EH (cell line): ENCODE measurements at regions not wholly inside any gene's neighbourhood (a gene's known extent, or its start where the extent isn't known, plus 50 kb on each side); places are given as distances from the start of the nearest gene placed in this dataset.
"Not testable (repeated sequence)": the region's sequence is repeated elsewhere in the genome, so short reads cannot be mapped to it uniquely, and the experiment has no call there.

Experiments
- DNase-seq: peaks from one replicate; pipeline ENCODE4 v3.0.0-alpha.2; 2015; ENCODE audit warnings: low read depth

DNA sequence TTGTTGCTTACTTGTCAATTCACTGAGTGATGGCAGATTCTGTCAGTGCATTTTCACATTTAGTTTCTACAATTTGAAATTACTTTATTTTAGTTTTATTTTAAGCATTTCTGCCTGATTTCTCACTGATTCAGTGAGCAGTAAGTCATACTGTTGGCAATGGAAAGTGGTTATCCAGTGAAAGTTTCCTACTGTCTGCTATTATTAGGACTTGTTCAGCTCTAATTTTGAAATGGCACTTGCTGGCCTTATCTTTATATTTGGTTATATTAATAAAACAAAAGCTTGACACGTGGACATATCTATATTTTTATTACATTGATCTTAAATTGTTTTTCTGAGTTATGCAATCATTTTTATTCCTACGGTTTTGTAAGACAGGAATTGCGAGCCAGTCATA is 871.8 kb upstream of the SLC35B3 start:
- DNase-seq, result no peak

DNA sequence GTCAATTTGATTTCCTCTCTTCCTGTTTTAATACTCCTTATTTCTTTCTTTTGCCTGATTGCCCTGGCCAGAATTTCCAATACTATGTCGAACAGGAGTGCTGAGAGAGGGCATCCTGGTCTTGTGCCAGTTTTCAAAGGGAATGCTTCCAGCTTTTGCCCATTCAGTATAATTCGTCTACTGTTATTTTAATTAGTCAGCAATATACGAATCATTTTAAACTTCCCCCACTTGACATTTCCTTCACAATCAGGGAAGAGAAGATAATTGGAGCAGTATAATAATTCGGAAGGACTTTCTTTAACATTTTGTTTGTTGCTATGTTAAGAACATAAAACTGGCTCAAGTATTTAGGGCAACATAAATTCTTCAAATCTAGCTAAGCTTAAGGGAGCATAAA is 860.3 kb upstream of the SLC35B3 start:
- no peak for DNase-seq

GRCh38 chr6:9292975-9293374 is 857.6 kb upstream of the SLC35B3 start:
- DNase-seq, result peak; percentile 71

DNA sequence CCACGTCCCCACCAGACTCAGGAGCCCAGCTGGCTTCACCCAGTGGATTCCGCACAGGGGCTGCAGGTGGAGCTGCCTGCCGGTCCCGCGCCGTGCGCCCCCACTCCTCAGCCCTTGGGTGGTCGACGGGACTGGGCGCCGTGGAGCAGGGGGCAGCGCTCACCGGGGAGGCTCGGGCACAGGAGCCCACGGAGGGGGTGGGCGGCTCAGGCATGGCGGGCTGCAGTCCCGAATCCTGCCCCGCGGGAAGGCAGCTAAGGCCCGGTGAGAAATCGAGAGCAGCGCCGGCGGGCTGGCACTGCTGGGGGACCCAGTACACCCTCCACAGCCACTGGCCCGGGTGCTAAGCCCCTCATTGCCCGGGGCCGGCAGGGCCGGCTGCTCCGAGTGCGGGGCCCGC is 855.0 kb upstream of the SLC35B3 start:
- DNase-seq, result not testable (repeated sequence)

DNA sequence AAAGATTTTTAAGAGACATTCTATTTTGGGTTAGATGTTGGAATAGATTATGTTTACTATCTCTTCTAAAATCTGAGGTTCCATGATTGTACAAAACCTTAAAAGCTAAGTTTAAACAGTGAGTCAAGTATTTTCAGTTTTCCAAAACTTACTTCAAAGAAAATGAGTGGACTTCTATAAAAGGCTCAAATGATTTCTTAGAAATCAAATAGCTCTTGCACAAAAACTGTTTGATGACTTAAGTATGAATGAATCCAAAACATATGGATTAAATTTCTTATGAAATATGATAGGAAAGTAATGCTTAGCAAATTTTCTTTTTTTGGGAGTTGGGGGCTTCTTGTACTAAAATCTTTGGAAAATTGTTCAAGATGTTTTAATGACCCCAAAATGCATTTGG is 837.3 kb upstream of the SLC35B3 start:
- DNase-seq, result peak; percentile 8

GRCh38 chr6:9266741-9267140 is 831.4 kb upstream of the SLC35B3 start:
- DNase-seq, result no peak

- no peak for DNase-seq
These were observed 821.9 kb upstream of the SLC35B3 start for GRCh38 chr6:9257215-9257614.

- no peak for DNase-seq
These were observed 818.9 kb upstream of the SLC35B3 start for GRCh38 chr6:9254251-9254650.

DNA sequence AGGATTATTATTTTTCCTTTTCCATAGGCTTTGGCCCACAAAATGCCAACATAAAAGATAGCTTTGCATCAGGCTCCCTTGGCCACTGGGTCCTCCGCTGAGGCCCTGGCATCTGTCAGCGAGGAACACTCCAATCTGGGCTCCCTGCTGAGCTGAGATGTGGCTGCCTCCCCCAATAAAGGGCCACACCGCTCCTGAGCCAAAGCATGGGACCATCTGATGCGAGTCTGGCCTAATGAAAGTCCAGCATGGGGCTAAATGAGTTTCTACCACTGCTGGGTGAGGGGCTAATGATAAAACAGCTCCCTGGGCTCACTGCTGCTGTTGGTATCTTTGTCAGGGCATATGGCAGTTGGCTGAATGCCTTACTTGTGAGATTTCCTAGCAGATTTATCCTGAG is 817.5 kb upstream of the SLC35B3 start:
- DNase-seq, result no peak

DNA sequence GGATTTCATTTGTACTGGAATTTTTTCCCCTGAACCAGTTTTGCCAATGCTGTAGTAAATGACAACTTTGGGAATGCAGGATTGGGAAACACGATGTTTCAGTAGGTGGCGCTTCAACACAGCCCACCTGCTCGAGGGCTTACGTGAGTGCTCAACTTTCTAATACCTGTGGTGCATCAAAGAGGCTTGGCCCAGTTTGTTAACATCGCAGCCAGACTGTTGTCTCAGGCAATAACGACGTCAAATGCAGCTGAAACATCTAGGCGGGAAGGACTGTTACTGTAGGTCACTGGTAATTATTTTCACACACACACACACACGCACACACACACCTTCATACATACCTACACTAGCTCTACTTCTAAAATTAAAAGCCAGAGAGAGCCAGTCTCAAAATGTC is 815.5 kb upstream of the SLC35B3 start:
- peak; percentile 58 for DNase-seq

DNA sequence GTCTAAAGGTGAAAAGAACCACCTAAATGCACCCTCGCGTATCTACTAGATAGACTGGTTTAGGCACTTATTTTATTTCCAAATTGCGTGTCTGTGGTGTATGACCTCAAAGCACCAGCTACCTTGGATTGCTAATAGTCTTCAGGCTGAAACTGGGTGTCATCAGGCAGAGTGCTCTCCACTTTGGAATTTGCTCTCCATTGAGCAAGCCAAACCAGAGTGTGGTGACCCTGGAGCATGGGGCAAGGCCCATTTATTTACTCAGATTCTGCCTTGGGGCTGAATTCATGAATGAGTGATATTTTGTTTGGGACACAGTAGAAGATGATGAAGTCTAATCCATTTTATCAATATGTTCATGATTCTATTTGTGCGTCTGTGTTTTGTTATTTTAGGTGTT is 812.8 kb upstream of the SLC35B3 start:
- peak; percentile 32 for DNase-seq

DNA sequence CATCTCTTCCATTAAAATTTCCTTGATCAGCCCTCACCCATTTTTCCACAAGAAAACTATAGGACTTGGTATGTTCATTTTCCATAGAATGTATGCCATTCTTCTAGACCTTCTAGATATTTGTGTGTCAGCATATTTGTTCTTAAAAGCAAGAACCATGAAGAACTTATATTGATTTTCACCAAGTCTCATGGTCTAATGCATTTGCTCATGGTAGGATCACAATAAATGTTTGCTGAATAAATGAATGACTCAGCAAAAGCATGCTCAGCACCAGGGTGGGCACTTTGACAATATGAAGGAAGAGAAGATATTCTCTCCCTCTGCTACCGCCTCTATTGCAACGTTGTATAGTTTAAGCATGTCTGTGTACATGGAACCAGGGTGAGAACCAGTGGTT is 805.5 kb upstream of the SLC35B3 start:
- DNase-seq, result no peak

- no peak for DNase-seq
These were observed 801.1 kb upstream of the SLC35B3 start for GRCh38 chr6:9236443-9236842.

- peak; percentile 43 for DNase-seq
These were observed 798.3 kb upstream of the SLC35B3 start for GRCh38 chr6:9233686-9234085.

GRCh38 chr6:9233226-9233625 is 797.9 kb upstream of the SLC35B3 start:
- DNase-seq, result no peak

- peak; percentile 86 for DNase-seq
These were observed 790.1 kb upstream of the SLC35B3 start for GRCh38 chr6:9225441-9225871.

DNA sequence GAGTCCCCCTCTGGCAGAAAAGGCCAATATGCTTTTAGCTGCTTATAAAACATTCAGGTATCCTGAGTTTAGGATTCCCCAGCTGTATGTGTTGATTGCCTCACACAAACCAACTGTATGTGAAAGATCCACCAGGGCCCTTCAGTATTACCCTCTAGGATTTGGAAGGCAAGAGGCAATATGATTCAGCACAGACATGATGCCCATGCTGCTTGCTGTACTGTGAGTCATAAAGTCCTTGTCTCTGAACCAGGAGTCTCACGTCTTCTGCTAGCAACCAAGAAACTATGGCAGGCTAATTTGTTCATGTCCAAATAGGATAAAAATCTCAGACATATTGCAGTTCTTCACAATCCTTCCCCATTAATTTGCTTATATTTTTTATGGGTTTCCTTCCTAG is 789.2 kb upstream of the SLC35B3 start:
- DNase-seq, result peak; percentile 59

GRCh38 chr6:9213717-9214116 is 778.4 kb upstream of the SLC35B3 start:
- DNase-seq, result not testable (repeated sequence)

DNA sequence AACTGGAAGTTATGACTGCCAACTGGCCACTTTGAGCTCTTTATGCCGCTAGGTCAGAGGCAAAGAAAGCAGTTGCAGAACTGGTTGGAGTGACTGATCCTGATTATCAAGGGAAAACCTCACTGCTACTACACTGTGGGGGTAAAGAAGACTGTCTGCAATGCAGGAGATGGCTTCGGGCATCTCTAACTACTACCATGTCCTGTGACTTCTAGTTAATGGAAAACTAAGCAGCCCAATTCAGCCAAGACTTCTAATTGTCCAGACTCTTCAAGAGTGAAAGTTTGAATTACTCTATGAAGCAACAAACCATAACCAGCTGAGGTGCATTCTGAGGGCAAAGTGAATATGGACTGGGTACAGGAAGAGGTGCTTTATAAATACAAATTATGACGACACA is 773.6 kb upstream of the SLC35B3 start:
- no peak for DNase-seq

GRCh38 chr6:9205645-9206044 is 770.3 kb upstream of the SLC35B3 start:
- peak; percentile 31 for DNase-seq

- peak; percentile 80 for DNase-seq
These were observed 768.8 kb upstream of the SLC35B3 start for GRCh38 chr6:9204171-9204570.

DNA sequence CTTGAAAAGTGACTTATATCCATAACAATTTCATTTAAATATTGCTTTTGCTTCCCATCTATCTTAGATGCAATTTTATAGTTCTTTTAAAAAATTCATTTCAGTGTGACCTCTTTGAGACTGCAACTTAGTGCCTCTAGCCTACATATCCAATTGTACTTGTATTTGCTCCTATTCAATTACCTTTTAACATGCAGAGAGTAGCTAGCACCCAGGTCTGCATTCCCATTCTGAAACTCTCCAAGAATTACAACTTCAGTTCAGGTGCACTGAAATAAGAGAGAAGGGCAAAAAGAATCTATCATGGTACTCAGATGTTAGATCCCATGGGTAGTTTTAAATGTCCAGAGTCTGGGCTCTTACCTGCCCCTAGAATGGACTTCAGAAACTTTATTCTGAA is 765.4 kb upstream of the SLC35B3 start:
- no peak for DNase-seq

DNA sequence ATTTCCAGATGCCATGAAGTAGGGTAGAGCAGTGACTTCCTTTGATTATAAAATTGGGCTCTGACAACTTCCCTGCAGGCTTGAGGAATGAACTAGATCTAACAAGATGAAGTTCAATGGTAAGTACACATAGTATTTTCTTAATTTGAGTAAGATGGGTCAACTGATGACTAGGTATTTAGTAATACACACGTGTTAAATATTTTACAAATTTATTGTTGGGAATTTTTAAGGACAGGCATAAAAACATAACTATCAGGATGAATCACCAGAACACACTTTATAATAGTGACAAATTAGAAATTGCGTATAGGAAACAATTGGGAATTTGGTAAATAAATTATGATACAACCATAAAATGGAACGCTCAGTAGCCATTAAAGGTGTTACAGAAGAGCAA is 762.4 kb upstream of the SLC35B3 start:
- DNase-seq, result no peak

DNA sequence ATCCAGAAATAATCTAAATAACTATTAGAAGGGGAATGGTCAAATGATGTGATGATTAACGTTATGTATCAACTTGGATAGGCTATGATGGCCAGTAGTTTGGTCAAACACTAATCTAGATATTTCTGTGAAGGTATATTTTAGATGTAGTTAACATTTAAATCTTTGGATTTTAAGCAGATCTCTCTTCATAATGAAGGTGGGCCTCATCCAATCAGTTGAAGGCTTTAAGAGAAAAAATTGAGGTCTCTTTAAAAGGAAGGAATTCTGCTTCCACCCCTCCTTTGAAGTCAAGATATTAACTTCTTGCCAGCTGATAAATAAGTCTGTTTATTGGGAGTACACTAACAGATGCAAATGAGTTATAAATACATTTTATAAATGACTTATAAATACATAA is 760.0 kb upstream of the SLC35B3 start:
- no peak for DNase-seq

DNA sequence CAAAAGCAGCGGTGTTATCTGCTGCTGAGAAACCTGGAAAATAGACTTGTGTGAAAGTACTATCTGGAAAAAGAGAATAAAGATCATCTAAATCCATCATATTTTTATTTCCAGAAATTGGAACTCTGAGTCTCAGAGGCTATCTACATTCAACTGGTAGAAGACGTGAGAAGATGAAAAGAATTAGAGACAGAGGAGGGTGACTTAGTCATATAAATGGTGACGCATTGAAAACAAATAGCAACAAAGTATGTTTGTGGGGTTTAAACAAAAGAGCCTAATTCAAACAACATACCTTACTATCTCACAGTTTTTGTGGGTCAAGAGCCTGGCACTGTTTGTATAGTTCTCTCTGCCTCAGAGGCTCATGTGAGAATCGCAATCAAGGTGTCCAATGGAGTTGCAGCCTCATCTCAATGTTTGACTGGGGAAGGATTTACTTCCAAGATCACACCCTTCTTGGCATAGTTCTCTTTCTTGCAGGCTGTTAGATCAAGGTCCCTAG is 757.1 kb upstream of the SLC35B3 start:
- DNase-seq, result no peak
